Heart right ventricle (tissue), 16 donors: ENCODE measurements at regions not wholly inside any gene's neighbourhood (a gene's known extent, or its start where the extent isn't known, plus 50 kb on each side); places are given as distances from the start of the nearest gene placed in this dataset.

Experiments used
- ATAC-seq, 8 donors: fragments of 200-7000 bp; cut with Tn5 transposase; one replicate each; pipeline ENCODE4 v1.9.1; 2020; ENCODE audit warnings: mild to moderate bottlenecking in 8 of 8, moderate library complexity in 8 of 8, moderate number of reproducible peaks in 1 of 8
- DNase-seq, 2 donors: peaks; one replicate each; pipeline ENCODE4 v3.0.0-alpha.2; 2020
- H3K27ac ChIP-seq, 10 donors: fragments of 200-600 bp; sonication (generic) in 2 of 10; one replicate each; pipeline versions ENCODE4 v1.5.0 to v1.8.0; 2020 to 2022; ENCODE audit warnings: mild to moderate bottlenecking in 3 of 10
- H3K27me3 ChIP-seq, 7 donors: fragments of 200-600 bp; one replicate each; pipeline ENCODE4 v1.8.0; 2021 to 2022; ENCODE audit warnings: mild to moderate bottlenecking in 2 of 7
- H3K36me3 ChIP-seq, 9 donors: fragments of 200-600 bp; sonication (generic) in 1 of 9; one replicate each; pipeline versions ENCODE4 v1.5.0 to v1.8.0; 2020 to 2022; ENCODE audit warnings: mild to moderate bottlenecking in 2 of 9
- H3K4me1 ChIP-seq, 9 donors: fragments of 200-600 bp; sonication (generic) in 1 of 9; one replicate each; pipeline versions ENCODE4 v1.5.0 to v1.8.0; 2020 to 2022; ENCODE audit warnings: mild to moderate bottlenecking in 4 of 9
- H3K4me3 ChIP-seq, 10 donors: fragments of 200-600 bp; sonication (generic) in 2 of 10; one replicate each; pipeline versions ENCODE4 v1.5.0 to v1.8.0; 2020 to 2022; ENCODE audit warnings: mild to moderate bottlenecking in 7 of 10, moderate library complexity in 2 of 10
- H3K9me3 ChIP-seq, 11 donors: fragments of 200-600 bp in 10 of 11; sonication (generic) in 2 of 11; one replicate each; pipeline versions ENCODE4 v1.5.0 to v1.8.0; 2013 to 2022; ENCODE audit warnings: mild to moderate bottlenecking in 2 of 11, control low read depth in 1 of 11, moderate library complexity in 1 of 11
- WGBS, 2 donors: extraction: QIAGEN DNeasy Blood & Tissue Kit; methylation state at CpG; one replicate each; pipeline ENCODE4 v1.1.7; 2013; ENCODE audit warnings: inconsistent platforms in 1 of 2; 5-methylcytosine and 5-hydroxymethylcytosine counted together
- intact Hi-C, 10 donors: fragments of 100-400 bp; cut with DNase I; formaldehyde crosslinking; loops; one replicate each; pipeline versions ENCODE4 v1.11.1 to v1.14.2; 2022
- TF ChIP-seq, protein P1 (sequence below), 9 donors: fragments of 200-600 bp; sonication (generic) in 2 of 9; IDR thresholded peaks; one replicate each; pipeline versions ENCODE4 v1.5.0 to v1.8.0; 2021 to 2022; ENCODE audit warnings: antibody characterized with exemption in 9 of 9, mild to moderate bottlenecking in 5 of 9, moderate library complexity in 1 of 9
- donor health status: Arrhythmogenic right ventricular cardiomyopathy.
- donor health status: ischemic (EF 13 %, LVEDD 7.1; RV severe dilation, severe dysfunction).
- donor health status: healthy with polysubstance abuse.
- donor health status: DM: no; HTN: yes; CAD: no.
- donor health status: DM: no; HTN: no; CAD: no.
- donor health status: ischemic (EF 25% LVEDD 6.9; RV normal size, moderate dysfunction).
- donor health status: ischemic (EF 25% LVEDD 5.7; RV mildly dilated, moderate dysfunction).
- donor health status: healthy.
- donor health status: DM: yes; HTN: yes; CAD: no.
- donor health status: Ischemic cardiomyopathy.
- donor health status: ischemic (EF 35%, LVEDD 5.7; RV mildly dilated, moderate dysfunction).
- donor health status: nonischemic (EF 11% LVEDD 7.7; RV severe dilation, severe dysfunction).
- donor health status: DM: yes; HTN: yes; CAD: no.
- donor health status: PGD.
- donor health status: ischemic (EF 29% LVEDD 5.4; RV normal size, mild dysfunction).
- donor health status: nonischemic (EF 23%, LVEDD 6.1; RV moderate dilation, normal function).

DNA sequence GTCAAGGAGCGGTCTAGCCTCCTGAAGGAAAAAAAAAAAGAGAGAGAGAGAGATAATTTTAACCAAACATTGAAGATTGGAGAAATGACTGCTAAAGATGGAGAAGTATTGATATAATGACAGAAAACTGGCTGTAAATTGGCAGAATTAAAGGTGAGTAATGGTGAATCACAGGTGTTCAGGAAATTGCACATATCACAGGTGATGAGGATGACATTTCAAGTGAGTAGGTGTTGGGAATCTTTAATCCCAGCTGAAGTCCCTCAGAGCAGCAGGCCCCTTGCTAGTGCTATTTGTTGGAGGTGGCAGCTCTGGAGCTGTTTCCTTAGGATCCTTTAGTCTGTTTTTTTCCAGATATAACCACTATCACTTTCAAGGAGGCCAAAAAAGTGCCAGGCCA is 678.4 kb upstream of the VRK2 start:
- ATAC-seq: no peak

DNA sequence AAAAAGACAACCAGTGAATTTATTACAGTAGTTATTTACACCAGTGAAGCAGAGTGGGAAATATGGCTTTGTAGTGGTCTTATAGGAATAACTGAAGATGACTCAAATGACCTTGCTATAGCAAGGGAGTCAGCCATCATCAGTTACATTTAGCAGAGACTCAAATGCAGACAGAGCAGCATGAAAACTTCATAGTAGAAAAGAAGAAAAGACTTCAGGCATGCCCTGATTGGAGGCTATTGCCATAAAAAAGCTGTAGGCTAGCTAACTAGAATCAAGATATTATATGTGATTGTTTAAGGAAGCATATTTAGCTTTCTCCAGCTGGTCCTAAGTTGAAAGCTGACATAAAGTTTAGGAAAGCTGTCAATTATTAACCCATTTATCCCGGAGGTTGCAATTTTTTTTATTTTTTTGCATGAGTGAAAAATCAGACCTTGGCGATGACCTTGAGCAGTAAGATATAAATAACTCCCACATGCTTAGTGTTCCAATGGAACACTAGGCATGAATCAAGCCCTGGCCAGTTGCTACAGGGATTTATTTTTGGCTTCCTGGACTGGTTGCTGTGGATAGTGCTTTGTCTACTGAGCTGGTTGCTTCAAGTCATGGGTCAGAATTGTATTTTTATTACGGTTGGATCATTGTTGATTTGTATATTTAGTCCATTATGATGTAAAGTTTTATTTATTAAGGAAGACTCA is 675.6 kb upstream of the VRK2 start:
- Histone ChIP-seq H3K9me3 (peaks cover 0 to 13% (median 0%) of the 10 kb centered on the region in 11 donors), H3K4me1 (no peaks in the 10 kb centered on the region), H3K27me3 (no peaks in the 10 kb centered on the region), H3K4me3 (no peak overlapping the region), H3K27ac (peak overlapping the region in 2 of 10 donors; percentile 10 to 37), H3K36me3 (no peaks in the 10 kb centered on the region)
- WGBS, 2 donors: 54 to 60% methylated on average over 3 of the region's 3 CpGs
- TF ChIP-seq, protein P1, sequence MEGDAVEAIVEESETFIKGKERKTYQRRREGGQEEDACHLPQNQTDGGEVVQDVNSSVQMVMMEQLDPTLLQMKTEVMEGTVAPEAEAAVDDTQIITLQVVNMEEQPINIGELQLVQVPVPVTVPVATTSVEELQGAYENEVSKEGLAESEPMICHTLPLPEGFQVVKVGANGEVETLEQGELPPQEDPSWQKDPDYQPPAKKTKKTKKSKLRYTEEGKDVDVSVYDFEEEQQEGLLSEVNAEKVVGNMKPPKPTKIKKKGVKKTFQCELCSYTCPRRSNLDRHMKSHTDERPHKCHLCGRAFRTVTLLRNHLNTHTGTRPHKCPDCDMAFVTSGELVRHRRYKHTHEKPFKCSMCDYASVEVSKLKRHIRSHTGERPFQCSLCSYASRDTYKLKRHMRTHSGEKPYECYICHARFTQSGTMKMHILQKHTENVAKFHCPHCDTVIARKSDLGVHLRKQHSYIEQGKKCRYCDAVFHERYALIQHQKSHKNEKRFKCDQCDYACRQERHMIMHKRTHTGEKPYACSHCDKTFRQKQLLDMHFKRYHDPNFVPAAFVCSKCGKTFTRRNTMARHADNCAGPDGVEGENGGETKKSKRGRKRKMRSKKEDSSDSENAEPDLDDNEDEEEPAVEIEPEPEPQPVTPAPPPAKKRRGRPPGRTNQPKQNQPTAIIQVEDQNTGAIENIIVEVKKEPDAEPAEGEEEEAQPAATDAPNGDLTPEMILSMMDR (IDR thresholded peaks at IDR 0.05): no peak
- intact Hi-C loops: loop anchor here in 1 of 10 donors (10.0 kb wide), 1 partner anchor 124 kb away; no protein-coding TSS in a partner anchor
- DNase-seq: no peak
- ATAC-seq: peak in 6 of 8 donors; percentile 38 to 89 (median 74)

More for the DNA sequence above, 678.4 kb upstream of the VRK2 start:
- DNase-seq: no peak
- intact Hi-C loops: loop anchor here in 1 of 10 donors (5.0 kb wide), 1 partner anchor 166 kb away; no protein-coding TSS in a partner anchor
- Histone ChIP-seq H3K9me3 (peaks cover 0 to 13% (median 0%) of the 10 kb centered on the region in 11 donors), H3K4me3 (no peak overlapping the region), H3K27ac (no peak overlapping the region), H3K4me1 (no peaks in the 10 kb centered on the region), H3K36me3 (no peaks in the 10 kb centered on the region), H3K27me3 (no peaks in the 10 kb centered on the region)
- TF ChIP-seq, protein P1 (IDR thresholded peaks at IDR 0.05): no peak
- whole genome bisulfite sequencing, 2 donors: 89 to 93% methylated on average over 1 of the region's 1 CpG

DNA sequence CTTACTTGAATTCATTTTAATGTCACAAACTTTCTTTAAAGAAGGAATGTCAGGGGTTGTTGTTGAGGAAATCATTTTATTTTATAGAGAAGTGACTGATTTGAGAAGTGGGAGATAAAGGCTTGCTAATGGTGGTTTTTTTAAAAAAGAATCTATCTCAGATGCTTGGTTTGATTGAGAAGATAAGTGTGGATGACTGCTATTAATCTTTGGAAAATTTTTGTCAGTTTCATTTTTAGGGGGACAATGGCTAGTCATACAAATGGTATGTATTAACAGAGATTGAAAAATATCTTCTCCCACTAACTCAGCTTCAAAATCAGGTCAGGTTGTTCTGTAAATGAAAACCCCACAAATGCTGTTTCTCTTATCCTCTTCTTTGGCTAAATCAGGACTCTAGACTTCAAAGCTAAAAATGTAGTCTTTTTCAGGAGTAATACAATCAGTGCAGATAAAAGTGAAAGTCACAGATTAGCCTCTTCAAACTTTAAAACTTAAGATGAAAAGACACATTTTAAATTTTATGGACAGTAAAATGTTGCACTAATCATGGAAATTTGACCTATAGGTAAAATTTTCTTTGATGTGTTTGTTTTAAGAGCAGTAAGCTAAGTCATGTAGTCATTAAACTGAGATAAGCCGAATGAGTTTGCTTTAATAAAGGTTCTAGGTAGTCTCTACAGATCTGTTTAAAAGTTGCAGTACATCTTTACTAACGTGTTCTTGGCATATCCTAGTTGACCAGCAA is 674.2 kb upstream of the VRK2 start:
- Histone ChIP-seq H3K9me3 (peaks cover 0 to 9% (median 0%) of the 10 kb centered on the region in 11 donors), H3K27me3 (no peaks in the 10 kb centered on the region), H3K4me1 (no peaks in the 10 kb centered on the region), H3K36me3 (no peaks in the 10 kb centered on the region), H3K27ac (no peak overlapping the region), H3K4me3 (no peak overlapping the region)
- DNase-seq: no peak
- TF ChIP-seq, protein P1 (IDR thresholded peaks at IDR 0.05): no peak
- intact Hi-C loops: loop anchor here in 1 of 10 donors (10.0 kb wide), 1 partner anchor 122 kb away; no protein-coding TSS in a partner anchor
- 72 to 80% methylated on average over 2 of the region's 2 CpGs for WGBS, 2 donors
- ATAC-seq: no peak

DNA sequence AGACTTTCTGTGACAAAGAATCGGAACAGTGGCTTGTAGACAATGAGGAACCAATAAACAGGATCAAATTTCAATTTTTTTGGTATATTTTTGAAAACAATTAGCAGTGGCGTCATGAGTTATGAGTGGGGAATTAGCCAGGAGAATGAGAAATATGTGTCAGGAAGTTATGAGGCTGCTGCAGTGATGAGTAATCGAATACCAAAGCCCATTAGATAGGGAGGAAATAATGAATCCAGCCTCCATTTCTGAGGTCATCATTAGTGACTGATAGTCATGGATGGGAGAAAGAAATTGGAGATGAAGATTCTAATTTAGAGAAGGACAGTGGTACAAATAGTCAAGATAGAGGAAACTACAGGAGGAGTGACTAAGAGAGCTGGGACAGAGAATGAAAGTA is 673.1 kb upstream of the VRK2 start:
- 60 to 62% methylated on average over 3 of the region's 3 CpGs for WGBS, 2 donors
- TF ChIP-seq, protein P1 (IDR thresholded peaks at IDR 0.05): no peak
- intact Hi-C loops: loop anchor here in 1 of 10 donors (10.0 kb wide), 1 partner anchor 121 kb away; no protein-coding TSS in a partner anchor
- DNase-seq (no peak), ATAC-seq (no peak)
- H3K4me3 ChIP-seq: no peak overlapping the region
- no peak overlapping the region for H3K27ac ChIP-seq
- H3K27me3 ChIP-seq: no peaks in the 10 kb centered on the region
- no peaks in the 10 kb centered on the region for H3K36me3 ChIP-seq
- peaks cover 0 to 9% (median 0%) of the 10 kb centered on the region in 11 donors for H3K9me3 ChIP-seq
- H3K4me1 ChIP-seq: no peaks in the 10 kb centered on the region
